GM12878 (cell line): ENCODE measurements at regions not wholly inside any gene's neighbourhood (a gene's known extent, or its start where the extent isn't known, plus 50 kb on each side); places are given as distances from the start of the nearest gene placed in this dataset.

ENCODE experiments used
- ATAC-seq: fragments of 200-7000 bp; cut with Tn5 transposase; 3 replicates; pipeline ENCODE4 v1.9.1; 2020; ENCODE audit warnings: mild to moderate bottlenecking, moderate library complexity
- BruUV-seq: library from RNA; stranded (reverse); fragments of 400-500 nt; replicated peaks from 2 replicates; lab custom pipeline; 2021; lab: Mats Ljungman, UMichigan
- CTCF ChIA-PET: fragments of 300-600 bp; sonication (Branson Sonifier 250); formaldehyde crosslinking; extraction: SDS; loops from one replicate; lab custom pipeline; 2021; ENCODE audit warnings: inconsistent platforms; lab: Yijun Ruan, JAX
- POLR2A ChIA-PET: fragments of 350-600 bp; formaldehyde crosslinking; extraction: SDS; loops from one replicate; lab custom pipeline; 2021; ENCODE audit warnings: inconsistent platforms; lab: Charles Lee
- RAD21 ChIA-PET: fragments of 300-600 bp; sonication (Branson Sonifier 250); formaldehyde crosslinking; loops from one replicate; lab custom pipeline; 2023; ENCODE audit warnings: antibody characterized with exemption; ENCODE audit not compliant: unreplicated experiment; lab: Charles Lee
- SMC1A ChIA-PET: fragments of 300-600 bp; sonication (Branson Sonifier 250); formaldehyde crosslinking; loops from one replicate; lab custom pipeline; 2023; ENCODE audit not compliant: unreplicated experiment, uncharacterized antibody; lab: Charles Lee
- DNase-seq: peaks from one replicate; pipeline ENCODE4 v3.0.0-alpha.2; 2011; ENCODE audit warnings: low read depth, low spot score
- FAIRE-seq: peaks from 3 replicates; lab custom pipeline; 2011; peaks lifted over from hg19 to GRCh38; lab: Jason Lieb, UNC
- H2AFZ ChIP-seq: 2 replicates; pipeline ENCODE4 v1.6.0; 2011; ENCODE audit warnings: low read depth, low read length, control low read depth; ENCODE audit not compliant: control insufficient read depth
- H3K27ac ChIP-seq: 2 replicates; pipeline ENCODE4 v1.5.1; 2011; ENCODE audit warnings: control low read depth; ENCODE audit not compliant: control insufficient read depth, insufficient read depth
- H3K27me3 ChIP-seq, 2 experiments: replicated peaks in 1 of 2; 2 replicates each; pipeline versions ENCODE4 v1.6.0 to v1.6.1; 2011; ENCODE audit warnings: low read length in 1 of 2; ENCODE audit not compliant: control insufficient read depth in 2 of 2, insufficient read depth in 2 of 2
- H3K36me3 ChIP-seq, 2 experiments: 2 replicates each; pipeline ENCODE4 v1.5.1; 2011; ENCODE audit warnings: low read length in 1 of 2; ENCODE audit not compliant: control insufficient read depth in 2 of 2, insufficient read depth in 2 of 2
- H3K4me1 ChIP-seq: 2 replicates; pipeline ENCODE4 v1.6.1; 2011; ENCODE audit warnings: mild to moderate bottlenecking, low read length, moderate library complexity, mixed read lengths; ENCODE audit not compliant: control insufficient read depth, insufficient read depth
- H3K4me2 ChIP-seq: 2 replicates; pipeline ENCODE4 v1.6.0; 2011; ENCODE audit warnings: control low read depth; ENCODE audit not compliant: control insufficient read depth, insufficient read depth
- H3K4me3 ChIP-seq: fragments of 200-600 bp; sonication (generic); 2 replicates; pipeline ENCODE4 v1.5.1; 2016
- H3K79me2 ChIP-seq: 2 replicates; pipeline ENCODE4 v1.6.0; 2011; ENCODE audit warnings: low read length; ENCODE audit not compliant: control insufficient read depth, insufficient read depth
- H3K9ac ChIP-seq: 2 replicates; pipeline ENCODE4 v1.8.0; 2011; ENCODE audit warnings: low read length, control low read depth, mixed read lengths; ENCODE audit not compliant: control insufficient read depth, insufficient read depth
- H3K9me3 ChIP-seq: replicated peaks from 3 replicates; pipeline ENCODE4 v1.5.1; 2011; ENCODE audit warnings: mild to moderate bottlenecking, low read length; ENCODE audit not compliant: control insufficient read depth, insufficient read depth
- H4K20me1 ChIP-seq: 2 replicates; pipeline ENCODE4 v1.6.0; 2011; ENCODE audit not compliant: control insufficient read depth, insufficient read depth
- ATF7 ChIP-seq: fragments of 450-650 bp; IDR thresholded peaks from 2 replicates; pipeline ENCODE4 v1.6.1; 2016; ENCODE audit warnings: low read depth, mild to moderate bottlenecking
- BCL11A ChIP-seq: IDR thresholded peaks from 2 replicates; pipeline ENCODE4 v1.6.1; 2011; ENCODE audit warnings: low read depth, low read length
- BHLHE40 ChIP-seq, 2 experiments: fragments of 450-650 bp in 1 of 2; IDR thresholded peaks; 2 replicates each; pipeline ENCODE4 v1.6.1; 2011 to 2017; ENCODE audit warnings: low read depth in 2 of 2, borderline replicate concordance in 1 of 2, improper control_type of control experiment in 1 of 2, low read length in 1 of 2, mild to moderate bottlenecking in 1 of 2
- CREM ChIP-seq: IDR thresholded peaks from 2 replicates; pipeline ENCODE4 v1.6.1; 2014; ENCODE audit warnings: antibody characterized with exemption, low read depth
- FOS ChIP-seq: IDR thresholded peaks from 3 replicates; pipeline ENCODE4 v1.6.1; 2011; ENCODE audit warnings: borderline replicate concordance; ENCODE audit not compliant: insufficient read length; ENCODE audit errors: extremely low read depth
- NR2C2 ChIP-seq: IDR thresholded peaks from 2 replicates; pipeline ENCODE4 v1.6.1; 2011; ENCODE audit warnings: borderline replicate concordance, low read depth; ENCODE audit not compliant: control insufficient read depth, insufficient read length
- NRF1 ChIP-seq: conservative IDR thresholded peaks from 2 replicates; pipeline ENCODE4 v1.6.1; 2011; ENCODE audit warnings: mild to moderate bottlenecking, low read depth, low read length, improper control_type of control experiment
- PBX3 ChIP-seq: IDR thresholded peaks from 2 replicates; pipeline ENCODE4 v1.6.1; 2011; ENCODE audit warnings: mild to moderate bottlenecking, low read depth, low read length, moderate library complexity; ENCODE audit not compliant: insufficient replicate concordance
- RAD21 ChIP-seq: IDR thresholded peaks from 2 replicates; pipeline ENCODE4 v1.6.1; 2011; ENCODE audit warnings: mild to moderate bottlenecking, low read depth, low read length, moderate library complexity; ENCODE audit not compliant: insufficient read depth
- RCOR1 ChIP-seq: conservative IDR thresholded peaks from 2 replicates; pipeline ENCODE4 v1.6.1; 2012; ENCODE audit warnings: low read depth, low read length, improper control_type of control experiment
- STAT1 ChIP-seq: fragments of 450-650 bp; conservative IDR thresholded peaks from 2 replicates; pipeline ENCODE4 v1.6.1; 2014; ENCODE audit warnings: antibody characterized with exemption, mild to moderate bottlenecking
- YY1 ChIP-seq: IDR thresholded peaks from 2 replicates; pipeline ENCODE4 v1.6.1; 2011; ENCODE audit warnings: low read depth, mild to moderate bottlenecking, low read length
- ZNF24 ChIP-seq: fragments of 450-650 bp; IDR thresholded peaks from 2 replicates; pipeline ENCODE4 v1.6.1; 2017; ENCODE audit warnings: antibody characterized with exemption, mild to moderate bottlenecking
- WGBS: methylation state at CpG from one replicate; pipeline ENCODE4 v1.1.6; 2016; ENCODE audit warnings: low lambda C conversion rate; ENCODE audit not compliant: insufficient replicate concordance, insufficient coverage; ENCODE audit errors: missing lambda C conversion rate; 5-methylcytosine and 5-hydroxymethylcytosine counted together
- in situ Hi-C: fragments of 300-500 bp; cut with MboI; formaldehyde crosslinking; loops from 9 replicates; pipeline ENCODE4 v1.14.3; 2018; ENCODE audit warnings: mixed read lengths
- intact Hi-C: fragments of 100-400 bp; cut with micrococcal nuclease; formaldehyde crosslinking; loops from one replicate; pipeline ENCODE4 v1.14.2; 2022; ENCODE audit not compliant: unreplicated experiment

GRCh38 chrX:96027407-96027806 lies 657.2 kb upstream of the DIAPH2 start:
- DNase-seq (no peak), ATAC-seq (no peak), FAIRE-seq (no peak)
- no peaks in the 10 kb centered on the region for H3K27me3 ChIP-seq
- no peaks in the 10 kb centered on the region for H4K20me1 ChIP-seq
- H3K4me1 ChIP-seq, result no peaks in the 10 kb centered on the region
- H3K9ac ChIP-seq, result no peak overlapping the region
- 5% methylated on average over 2 of the region's 2 CpGs for WGBS
- TF ChIP-seq ATF7 (no peak), BCL11A (no peak), YY1 (no peak), NR2C2 (no peak), STAT1 (no peak), NRF1 (no peak)
- no peak overlapping the region for H3K4me3 ChIP-seq
- no peaks in the 10 kb centered on the region for H3K9me3 ChIP-seq
- ChIA-PET POLR2A (no interaction called here), SMC1A (no interaction called here), CTCF (no interaction called here), RAD21 (no interaction called here)
- no peak overlapping the region for H2AFZ ChIP-seq
- BruUV-seq, result no TSS peak
- no peak overlapping the region for H3K27ac ChIP-seq
- in situ Hi-C loops, result no loop called here
- intact Hi-C loops, result no loop called here
- H3K36me3 ChIP-seq, result no peaks in the 10 kb centered on the region
- H3K4me2 ChIP-seq, result no peak overlapping the region
- H3K79me2 ChIP-seq, result no peaks in the 10 kb centered on the region

GRCh38 chrX:96052078-96052477 lies 632.6 kb upstream of the DIAPH2 start:
- ChIA-PET RAD21 (no interaction called here), SMC1A (no interaction called here), CTCF (no interaction called here), POLR2A (no interaction called here)
- DNase-seq (no peak), FAIRE-seq (no peak), ATAC-seq (no peak)
- Histone ChIP-seq H3K4me3 (no peak overlapping the region), H3K27me3 (no peaks in the 10 kb centered on the region), H3K36me3 (no peaks in the 10 kb centered on the region), H3K9ac (no peak overlapping the region), H3K4me1 (no peaks in the 10 kb centered on the region), H3K4me2 (no peak overlapping the region), H4K20me1 (no peaks in the 10 kb centered on the region), H3K27ac (no peak overlapping the region), H3K79me2 (no peaks in the 10 kb centered on the region), H2AFZ (no peak overlapping the region), H3K9me3 (no peaks in the 10 kb centered on the region)
- WGBS, result 31% methylated on average over 2 of the region's 2 CpGs
- intact Hi-C loops (no loop called here), in situ Hi-C loops (no loop called here)
- TF ChIP-seq NR2C2, result no peak
- TF ChIP-seq RCOR1, result no peak
- TF ChIP-seq RAD21, result no peak
- TF ChIP-seq ZNF24, result no peak
- TF ChIP-seq CREM, result no peak
- no peak for TF ChIP-seq BHLHE40 (IDR thresholded peaks at IDR 0.05; ENCODE audit: borderline replicate concordance in 1 of 2, low read depth in 2 of 2, low read length in 1 of 2)
- TF ChIP-seq NRF1, result no peak
- no peak for TF ChIP-seq PBX3
- no peak for TF ChIP-seq FOS
- BruUV-seq, result no TSS peak
